PC-3 (cell line): ENCODE measurements at regions not wholly inside any gene's neighbourhood (a gene's known extent, or its start where the extent isn't known, plus 50 kb on each side); places are given as distances from the start of the nearest gene placed in this dataset.
"Not testable (repeated sequence)": the region's sequence is repeated elsewhere in the genome, so short reads cannot be mapped to it uniquely, and the experiment has no call there.

Experiments
- EZH2 ChIP-seq: fragments of 300-600 bp; sonication (generic); IDR thresholded peaks from one replicate; pipeline ENCODE4 v1.6.1; 2017; ENCODE audit warnings: antibody characterized with exemption, mild to moderate bottlenecking, low read length; ENCODE audit not compliant: unreplicated experiment
- EZH2phosphoT487 ChIP-seq: fragments of 300-600 bp; sonication (generic); IDR thresholded peaks from 2 replicates; pipeline ENCODE4 v1.6.1; 2018; ENCODE audit warnings: mild to moderate bottlenecking, antibody characterized with exemption, low read length, borderline replicate concordance
- TF ChIP-seq, protein P1 (sequence below): fragments of 300-600 bp; sonication (generic); conservative IDR thresholded peaks from 2 replicates; pipeline ENCODE4 v1.5.1; 2017; ENCODE audit warnings: antibody characterized with exemption, low read depth, mild to moderate bottlenecking, low read length

DNA sequence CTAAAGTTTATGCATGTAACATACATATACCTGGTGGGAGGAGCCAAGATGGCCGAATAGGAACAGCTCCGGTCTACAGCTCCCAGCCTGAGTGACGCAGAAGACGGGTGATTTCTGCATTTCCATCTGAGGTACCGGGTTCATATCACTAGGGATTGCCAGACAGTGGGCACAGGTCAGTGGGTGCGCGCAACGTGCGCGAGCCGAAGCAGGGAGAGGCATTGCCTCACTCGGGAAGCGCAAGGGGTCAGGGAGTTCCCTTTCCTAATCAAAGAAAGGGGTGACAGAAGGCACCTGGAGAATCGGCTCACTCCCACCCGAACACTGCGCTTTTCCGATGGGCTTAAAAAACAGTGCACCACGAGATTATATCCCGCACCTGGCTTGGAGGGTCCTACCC is 80.8 kb downstream of the SNTN start:
- TF ChIP-seq, protein P1, sequence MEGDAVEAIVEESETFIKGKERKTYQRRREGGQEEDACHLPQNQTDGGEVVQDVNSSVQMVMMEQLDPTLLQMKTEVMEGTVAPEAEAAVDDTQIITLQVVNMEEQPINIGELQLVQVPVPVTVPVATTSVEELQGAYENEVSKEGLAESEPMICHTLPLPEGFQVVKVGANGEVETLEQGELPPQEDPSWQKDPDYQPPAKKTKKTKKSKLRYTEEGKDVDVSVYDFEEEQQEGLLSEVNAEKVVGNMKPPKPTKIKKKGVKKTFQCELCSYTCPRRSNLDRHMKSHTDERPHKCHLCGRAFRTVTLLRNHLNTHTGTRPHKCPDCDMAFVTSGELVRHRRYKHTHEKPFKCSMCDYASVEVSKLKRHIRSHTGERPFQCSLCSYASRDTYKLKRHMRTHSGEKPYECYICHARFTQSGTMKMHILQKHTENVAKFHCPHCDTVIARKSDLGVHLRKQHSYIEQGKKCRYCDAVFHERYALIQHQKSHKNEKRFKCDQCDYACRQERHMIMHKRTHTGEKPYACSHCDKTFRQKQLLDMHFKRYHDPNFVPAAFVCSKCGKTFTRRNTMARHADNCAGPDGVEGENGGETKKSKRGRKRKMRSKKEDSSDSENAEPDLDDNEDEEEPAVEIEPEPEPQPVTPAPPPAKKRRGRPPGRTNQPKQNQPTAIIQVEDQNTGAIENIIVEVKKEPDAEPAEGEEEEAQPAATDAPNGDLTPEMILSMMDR: not testable (repeated sequence)
- TF ChIP-seq EZH2, EZH2phosphoT487: not testable (repeated sequence)
